ENCODE measurements at regions not wholly inside any gene's neighbourhood (a gene's known extent, or its start where the extent isn't known, plus 50 kb on each side); places are given as distances from the start of the nearest gene placed in this dataset.

- no peak for DNase-seq (ENCODE audit: low read depth in 3 of 3)
Measured at GRCh38 chr5:54743581-54743980, 226.0 kb downstream of the SNX18 start.

- DNase-seq (ENCODE audit: low read depth in 3 of 3), result no peak
Measured at GRCh38 chr5:54742417-54742891, 224.9 kb downstream of the SNX18 start.

GRCh38 chr5:54741711-54742110, 224.2 kb downstream of the SNX18 start:
- DNase-seq (ENCODE audit: low read depth in 3 of 3), result no peak

- DNase-seq (ENCODE audit: low read depth in 3 of 3), result no peak
Measured at GRCh38 chr5:54740141-54740540, 222.6 kb downstream of the SNX18 start.

GRCh38 chr5:54739371-54739770, 221.8 kb downstream of the SNX18 start:
- DNase-seq (ENCODE audit: low read depth in 3 of 3), result no peak

- DNase-seq (ENCODE audit: low read depth in 3 of 3), result no peak
Measured at GRCh38 chr5:54738973-54739367, 221.4 kb downstream of the SNX18 start.

- DNase-seq (ENCODE audit: low read depth in 3 of 3), result no peak
Measured at GRCh38 chr5:54738118-54738972, 220.8 kb downstream of the SNX18 start.

- DNase-seq (ENCODE audit: low read depth in 3 of 3), result no peak
Measured at GRCh38 chr5:54736003-54736797, 218.6 kb downstream of the SNX18 start.

- no peak for DNase-seq (ENCODE audit: low read depth in 3 of 3)
Measured at GRCh38 chr5:54733101-54733500, 215.5 kb downstream of the SNX18 start.

- no peak for DNase-seq (ENCODE audit: low read depth in 3 of 3)
Measured at GRCh38 chr5:54732108-54732507, 214.5 kb downstream of the SNX18 start.

- no peak for DNase-seq (ENCODE audit: low read depth in 3 of 3)
Measured at GRCh38 chr5:54728588-54728915, 211.0 kb downstream of the SNX18 start.

- no peak for DNase-seq (ENCODE audit: low read depth in 3 of 3)
Measured at GRCh38 chr5:54727874-54728587, 210.5 kb downstream of the SNX18 start.

GRCh38 chr5:54725391-54726280, 208.1 kb downstream of the SNX18 start:
- DNase-seq (ENCODE audit: low read depth in 3 of 3), result no peak

GRCh38 chr5:54722846-54723433, 205.4 kb downstream of the SNX18 start:
- no peak for DNase-seq (ENCODE audit: low read depth in 3 of 3)

GRCh38 chr5:54721951-54722654, 204.5 kb downstream of the SNX18 start:
- no peak for DNase-seq (ENCODE audit: low read depth in 3 of 3)

- DNase-seq (ENCODE audit: low read depth in 3 of 3), result no peak
Measured at GRCh38 chr5:54721116-54721515, 203.6 kb downstream of the SNX18 start.

- DNase-seq (ENCODE audit: low read depth in 3 of 3), result no peak
Measured at GRCh38 chr5:54720341-54720740, 202.8 kb downstream of the SNX18 start.

GRCh38 chr5:54719384-54720283, 202.1 kb downstream of the SNX18 start:
- DNase-seq (ENCODE audit: low read depth in 3 of 3), result no peak

- no peak for DNase-seq (ENCODE audit: low read depth in 3 of 3)
Measured at GRCh38 chr5:54718656-54719055, 201.1 kb downstream of the SNX18 start.
